ENCODE measurements at regions not wholly inside any gene's neighbourhood (a gene's known extent, or its start where the extent isn't known, plus 50 kb on each side); places are given as distances from the start of the nearest gene placed in this dataset.

- TF ChIP-seq, protein P1, sequence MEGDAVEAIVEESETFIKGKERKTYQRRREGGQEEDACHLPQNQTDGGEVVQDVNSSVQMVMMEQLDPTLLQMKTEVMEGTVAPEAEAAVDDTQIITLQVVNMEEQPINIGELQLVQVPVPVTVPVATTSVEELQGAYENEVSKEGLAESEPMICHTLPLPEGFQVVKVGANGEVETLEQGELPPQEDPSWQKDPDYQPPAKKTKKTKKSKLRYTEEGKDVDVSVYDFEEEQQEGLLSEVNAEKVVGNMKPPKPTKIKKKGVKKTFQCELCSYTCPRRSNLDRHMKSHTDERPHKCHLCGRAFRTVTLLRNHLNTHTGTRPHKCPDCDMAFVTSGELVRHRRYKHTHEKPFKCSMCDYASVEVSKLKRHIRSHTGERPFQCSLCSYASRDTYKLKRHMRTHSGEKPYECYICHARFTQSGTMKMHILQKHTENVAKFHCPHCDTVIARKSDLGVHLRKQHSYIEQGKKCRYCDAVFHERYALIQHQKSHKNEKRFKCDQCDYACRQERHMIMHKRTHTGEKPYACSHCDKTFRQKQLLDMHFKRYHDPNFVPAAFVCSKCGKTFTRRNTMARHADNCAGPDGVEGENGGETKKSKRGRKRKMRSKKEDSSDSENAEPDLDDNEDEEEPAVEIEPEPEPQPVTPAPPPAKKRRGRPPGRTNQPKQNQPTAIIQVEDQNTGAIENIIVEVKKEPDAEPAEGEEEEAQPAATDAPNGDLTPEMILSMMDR (IDR thresholded peaks at IDR 0.05) = no peak
- no peak for TF ChIP-seq POLR2A (IDR thresholded peaks at IDR 0.05)
Measured at GRCh38 chr10:8956400-8956799, 901.9 kb downstream of the GATA3 start.

All from thyroid gland (tissue), 4 donors.